ENCODE measurements at regions not wholly inside any gene's neighbourhood (a gene's known extent, or its start where the extent isn't known, plus 50 kb on each side); places are given as distances from the start of the nearest gene placed in this dataset.

DNA sequence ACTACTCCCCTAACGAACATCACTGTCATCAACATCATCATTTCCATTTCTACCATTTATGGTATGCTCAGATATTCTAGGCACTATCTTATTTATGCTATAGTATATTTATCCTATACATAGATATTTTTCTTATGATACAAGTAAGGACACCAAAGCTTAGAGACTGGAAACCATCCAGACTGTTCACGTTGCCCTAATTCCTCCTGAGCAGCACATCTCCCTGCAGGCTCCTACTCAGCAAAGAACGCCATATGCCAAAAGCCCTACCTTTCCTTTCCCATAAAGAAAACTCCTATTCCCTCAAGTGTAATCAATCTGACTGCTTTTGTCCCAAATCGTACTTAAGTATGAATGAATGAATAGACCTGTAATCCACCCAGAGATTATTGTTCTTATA lies 247.0 kb downstream of the PRELID2 start:
- no peak overlapping the region for H3K4me3 Mint-ChIP-seq (ENCODE audit: unreplicated experiment)
- Histone ChIP-seq H3K36me3 (ENCODE audit: control insufficient read depth, insufficient read depth, low read length) (no peaks in the 10 kb centered on the region), H3K4me3 (ENCODE audit: low read depth, low read length) (no peak overlapping the region), H3K9me3 (no peaks in the 10 kb centered on the region), H3K27me3 (replicated peaks; ENCODE audit: control insufficient read depth, insufficient read depth, low read length) (no peaks in the 10 kb centered on the region), H3K4me1 (peaks cover 27% of the 10 kb centered on the region)
- BruUV-seq (replicated peaks): no TSS peak
- no peaks in the 10 kb centered on the region for H3K27me3 Mint-ChIP-seq (ENCODE audit: insufficient read depth, unreplicated experiment)
- H3K36me3 Mint-ChIP-seq (ENCODE audit: insufficient read depth, unreplicated experiment): no peaks in the 10 kb centered on the region
- intact Hi-C loops (cut with micrococcal nuclease; ENCODE audit: unreplicated experiment): no loop called here
- no peak for TF ChIP-seq CTCF (IDR thresholded peaks at IDR 0.05; ENCODE audit: insufficient read depth in 1 of 2, low read depth in 1 of 2, low read length in 1 of 2, severe bottlenecking in 1 of 2, unreplicated experiment in 1 of 2)
- no peak overlapping the region for H3K27ac Mint-ChIP-seq (ENCODE audit: unreplicated experiment)
- H3K4me1 Mint-ChIP-seq (ENCODE audit: low read depth, unreplicated experiment): peaks cover 18% of the 10 kb centered on the region
- ChIA-PET CTCF (no interaction called here), POLR2A (no interaction called here)
- no peak for DNase-seq
- no peaks in the 10 kb centered on the region for H3K9me3 Mint-ChIP-seq (ENCODE audit: unreplicated experiment)

GRCh38 chr5:145587710-145588109 lies 247.4 kb downstream of the PRELID2 start:
- intact Hi-C loops (cut with micrococcal nuclease; ENCODE audit: unreplicated experiment): no loop called here
- Mint-ChIP-seq H3K4me3 (ENCODE audit: unreplicated experiment) (no peak overlapping the region), H3K4me1 (ENCODE audit: low read depth, unreplicated experiment) (peaks cover 18% of the 10 kb centered on the region), H3K36me3 (ENCODE audit: insufficient read depth, unreplicated experiment) (no peaks in the 10 kb centered on the region), H3K9me3 (ENCODE audit: unreplicated experiment) (no peaks in the 10 kb centered on the region), H3K27ac (ENCODE audit: unreplicated experiment) (no peak overlapping the region), H3K27me3 (ENCODE audit: insufficient read depth, unreplicated experiment) (no peaks in the 10 kb centered on the region)
- TF ChIP-seq CTCF (IDR thresholded peaks at IDR 0.05; ENCODE audit: insufficient read depth in 1 of 2, low read depth in 1 of 2, low read length in 1 of 2, severe bottlenecking in 1 of 2, unreplicated experiment in 1 of 2): no peak
- Histone ChIP-seq H3K4me1 (peaks cover 27% of the 10 kb centered on the region), H3K36me3 (ENCODE audit: control insufficient read depth, insufficient read depth, low read length) (no peaks in the 10 kb centered on the region), H3K9me3 (no peaks in the 10 kb centered on the region), H3K27me3 (replicated peaks; ENCODE audit: control insufficient read depth, insufficient read depth, low read length) (no peaks in the 10 kb centered on the region), H3K4me3 (ENCODE audit: low read depth, low read length) (no peak overlapping the region)
- CTCF ChIA-PET: no interaction called here
- POLR2A ChIA-PET: no interaction called here
- BruUV-seq (replicated peaks): no TSS peak
- no peak for DNase-seq

DNA sequence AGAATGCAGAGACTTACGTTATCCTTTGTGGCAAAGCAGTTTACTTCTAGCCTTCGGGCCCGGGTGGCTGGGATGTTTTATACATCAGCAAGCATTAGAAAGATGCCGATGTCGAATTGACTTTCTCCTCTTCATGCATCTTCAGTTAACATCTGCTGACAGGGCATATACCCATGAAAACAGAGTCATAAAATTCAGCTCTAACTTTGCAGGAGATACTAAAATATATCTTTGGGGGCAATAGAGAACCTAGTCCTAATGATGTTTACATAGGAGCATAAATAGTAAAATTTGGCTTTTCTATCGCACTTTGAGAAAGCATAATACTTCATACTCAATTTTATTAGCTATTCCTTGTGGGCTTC lies 247.9 kb downstream of the PRELID2 start:
- Mint-ChIP-seq H3K36me3 (ENCODE audit: insufficient read depth, unreplicated experiment) (no peaks in the 10 kb centered on the region), H3K4me1 (ENCODE audit: low read depth, unreplicated experiment) (peaks cover 20% of the 10 kb centered on the region), H3K27ac (ENCODE audit: unreplicated experiment) (no peak overlapping the region), H3K4me3 (ENCODE audit: unreplicated experiment) (no peak overlapping the region), H3K9me3 (ENCODE audit: unreplicated experiment) (peaks cover 3% of the 10 kb centered on the region), H3K27me3 (ENCODE audit: insufficient read depth, unreplicated experiment) (no peaks in the 10 kb centered on the region)
- ChIA-PET CTCF (no interaction called here), POLR2A (no interaction called here)
- intact Hi-C loops (cut with micrococcal nuclease; ENCODE audit: unreplicated experiment): no loop called here
- Histone ChIP-seq H3K4me1 (peaks cover 27% of the 10 kb centered on the region), H3K36me3 (ENCODE audit: control insufficient read depth, insufficient read depth, low read length) (no peaks in the 10 kb centered on the region), H3K9me3 (no peaks in the 10 kb centered on the region), H3K4me3 (ENCODE audit: low read depth, low read length) (no peak overlapping the region), H3K27me3 (replicated peaks; ENCODE audit: control insufficient read depth, insufficient read depth, low read length) (no peaks in the 10 kb centered on the region)
- DNase-seq: no peak
- TF ChIP-seq CTCF (IDR thresholded peaks at IDR 0.05; ENCODE audit: insufficient read depth in 1 of 2, low read depth in 1 of 2, low read length in 1 of 2, severe bottlenecking in 1 of 2, unreplicated experiment in 1 of 2): no peak
- BruUV-seq (replicated peaks): no TSS peak
